CD4-positive, alpha-beta T cell treated with Interleukin-10 for 1 hour (primary cell): ENCODE measurements at regions not wholly inside any gene's neighbourhood (a gene's known extent, or its start where the extent isn't known, plus 50 kb on each side); places are given as distances from the start of the nearest gene placed in this dataset.

Experiments
- DNase-seq: peaks from one replicate; pipeline ENCODE4 v3.0.0-alpha.2; 2020

GRCh38 chr4:14831416-14831815 lies 170.9 kb upstream of the CPEB2 start:
- no peak for DNase-seq

GRCh38 chr4:14833053-14833452 lies 169.2 kb upstream of the CPEB2 start:
- no peak for DNase-seq

GRCh38 chr4:14834382-14834781 lies 167.9 kb upstream of the CPEB2 start:
- DNase-seq = no peak

- no peak for DNase-seq
Measured at GRCh38 chr4:14835288-14835687, 167.0 kb upstream of the CPEB2 start.

GRCh38 chr4:14835708-14836425 lies 166.4 kb upstream of the CPEB2 start:
- DNase-seq = no peak

- no peak for DNase-seq
Measured at GRCh38 chr4:14837860-14838259, 164.4 kb upstream of the CPEB2 start.

GRCh38 chr4:14841801-14842768 lies 160.2 kb upstream of the CPEB2 start:
- DNase-seq = no peak

GRCh38 chr4:14842964-14843630 lies 159.2 kb upstream of the CPEB2 start:
- no peak for DNase-seq

GRCh38 chr4:14844061-14844460 lies 158.2 kb upstream of the CPEB2 start:
- DNase-seq = no peak

GRCh38 chr4:14848229-14848628 lies 154.1 kb upstream of the CPEB2 start:
- DNase-seq = no peak

GRCh38 chr4:14850455-14851097 lies 151.7 kb upstream of the CPEB2 start:
- DNase-seq = no peak

GRCh38 chr4:14853176-14853943 lies 148.9 kb upstream of the CPEB2 start:
- DNase-seq = no peak

GRCh38 chr4:14855719-14856061 lies 146.6 kb upstream of the CPEB2 start:
- no peak for DNase-seq

GRCh38 chr4:14856062-14856933 lies 146.0 kb upstream of the CPEB2 start:
- DNase-seq = peak; percentile 16

GRCh38 chr4:14856934-14857235 lies 145.4 kb upstream of the CPEB2 start:
- DNase-seq = no peak

GRCh38 chr4:14857475-14857874 lies 144.8 kb upstream of the CPEB2 start:
- no peak for DNase-seq

- no peak for DNase-seq
Measured at GRCh38 chr4:14857981-14858380, 144.3 kb upstream of the CPEB2 start.

- no peak for DNase-seq
Measured at GRCh38 chr4:14862891-14863290, 139.4 kb upstream of the CPEB2 start.

- DNase-seq = no peak
Measured at GRCh38 chr4:14863418-14864364, 138.6 kb upstream of the CPEB2 start.

- no peak for DNase-seq
Measured at GRCh38 chr4:14864365-14865030, 137.8 kb upstream of the CPEB2 start.
